ENCODE measurements at regions not wholly inside any gene's neighbourhood (a gene's known extent, or its start where the extent isn't known, plus 50 kb on each side); places are given as distances from the start of the nearest gene placed in this dataset.

DNA sequence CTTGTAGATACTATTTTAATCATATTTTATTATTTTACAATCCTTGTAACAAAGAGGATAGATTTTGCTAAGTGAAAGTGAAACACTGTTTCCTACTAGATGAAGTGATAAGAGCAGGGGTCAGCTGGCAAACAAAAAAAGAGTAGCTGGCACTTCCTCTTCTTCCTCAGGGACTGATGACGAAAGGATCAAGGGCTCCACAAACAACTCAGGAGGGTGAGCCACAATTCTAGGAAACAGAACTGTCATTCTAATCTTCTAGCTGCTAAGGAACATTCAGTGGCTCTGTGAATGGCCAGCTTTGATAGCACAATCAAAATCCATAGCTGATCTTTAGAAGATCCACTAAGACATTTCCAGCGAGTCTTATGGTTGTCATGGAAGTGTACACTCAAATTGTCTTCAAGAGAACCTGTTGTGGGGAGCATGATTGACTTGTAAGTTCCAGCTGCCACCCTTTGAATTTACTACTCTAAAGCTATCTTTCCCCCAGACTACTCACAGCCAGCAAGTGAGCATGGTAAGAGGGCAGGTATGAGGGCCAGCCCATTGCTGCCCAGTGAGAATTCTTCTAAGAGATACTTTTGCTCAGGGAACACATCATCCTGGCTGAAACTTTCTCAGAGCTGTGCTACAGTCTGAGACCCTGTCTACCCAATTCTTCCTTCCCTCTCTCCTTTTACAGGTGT, 275.7 kb upstream of the RASGEF1B start:
- H3K27me3 Mint-ChIP-seq (ENCODE audit: insufficient read depth): no peaks in the 10 kb centered on the region
- H3K27me3 ChIP-seq (ENCODE audit: control insufficient read depth, insufficient read depth, low read length, poor library complexity, severe bottlenecking): no peaks in the 10 kb centered on the region
- H3K4me3 ChIP-seq (ENCODE audit: low read length): no peak overlapping the region
- H3K4me1 ChIP-seq (ENCODE audit: control insufficient read depth, insufficient read depth, low read length): no peaks in the 10 kb centered on the region
- no peak overlapping the region for H3K27ac ChIP-seq (ENCODE audit: low read depth, low read length)
- no peaks in the 10 kb centered on the region for H3K36me3 Mint-ChIP-seq (ENCODE audit: low read depth)
- no peak overlapping the region for H3K27ac Mint-ChIP-seq
- peaks cover 11% of the 10 kb centered on the region for H3K4me1 Mint-ChIP-seq
- TF ChIP-seq, protein P1, sequence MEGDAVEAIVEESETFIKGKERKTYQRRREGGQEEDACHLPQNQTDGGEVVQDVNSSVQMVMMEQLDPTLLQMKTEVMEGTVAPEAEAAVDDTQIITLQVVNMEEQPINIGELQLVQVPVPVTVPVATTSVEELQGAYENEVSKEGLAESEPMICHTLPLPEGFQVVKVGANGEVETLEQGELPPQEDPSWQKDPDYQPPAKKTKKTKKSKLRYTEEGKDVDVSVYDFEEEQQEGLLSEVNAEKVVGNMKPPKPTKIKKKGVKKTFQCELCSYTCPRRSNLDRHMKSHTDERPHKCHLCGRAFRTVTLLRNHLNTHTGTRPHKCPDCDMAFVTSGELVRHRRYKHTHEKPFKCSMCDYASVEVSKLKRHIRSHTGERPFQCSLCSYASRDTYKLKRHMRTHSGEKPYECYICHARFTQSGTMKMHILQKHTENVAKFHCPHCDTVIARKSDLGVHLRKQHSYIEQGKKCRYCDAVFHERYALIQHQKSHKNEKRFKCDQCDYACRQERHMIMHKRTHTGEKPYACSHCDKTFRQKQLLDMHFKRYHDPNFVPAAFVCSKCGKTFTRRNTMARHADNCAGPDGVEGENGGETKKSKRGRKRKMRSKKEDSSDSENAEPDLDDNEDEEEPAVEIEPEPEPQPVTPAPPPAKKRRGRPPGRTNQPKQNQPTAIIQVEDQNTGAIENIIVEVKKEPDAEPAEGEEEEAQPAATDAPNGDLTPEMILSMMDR (conservative IDR thresholded peaks at IDR 0.05): no peak
- no peak overlapping the region for H3K9ac ChIP-seq (ENCODE audit: extremely low read depth, low read length, poor library complexity, severe bottlenecking)
- no peaks in the 10 kb centered on the region for H3K36me3 ChIP-seq (ENCODE audit: control insufficient read depth, insufficient read depth, low read length)
- 94 to 100% methylated on average over 2 of the region's 2 CpGs for WGBS, 2 experiments (ENCODE audit: insufficient coverage in 1 of 2, insufficient read length in 1 of 2)
- DNase-seq: no peak
- H3K9me3 Mint-ChIP-seq: no peaks in the 10 kb centered on the region
- no peaks in the 10 kb centered on the region for H3K9me3 ChIP-seq (ENCODE audit: control insufficient read depth, low read length)
- H3K4me3 Mint-ChIP-seq: no peak overlapping the region

DNA sequence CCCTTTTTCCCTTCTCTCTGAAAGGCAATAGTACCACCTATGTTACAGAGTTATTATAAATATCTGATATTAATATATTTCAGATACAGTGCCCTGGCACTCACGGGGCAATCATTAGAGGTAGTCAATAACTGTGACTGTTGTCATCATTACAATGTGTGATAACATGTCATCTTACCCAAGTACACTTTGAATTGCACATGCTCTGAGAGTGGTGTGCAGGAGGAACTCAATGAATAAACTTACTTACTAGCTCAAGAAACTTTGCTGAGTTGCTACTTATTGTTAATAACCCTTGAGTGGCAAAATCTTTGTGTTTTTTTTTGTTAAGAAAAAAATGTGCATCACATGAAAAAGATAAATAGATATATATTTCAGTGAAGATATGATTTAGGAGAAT, 275.1 kb upstream of the RASGEF1B start:
- H3K9me3 Mint-ChIP-seq: no peaks in the 10 kb centered on the region
- TF ChIP-seq, protein P1 (conservative IDR thresholded peaks at IDR 0.05): no peak
- H3K27ac ChIP-seq (ENCODE audit: low read depth, low read length): no peak overlapping the region
- H3K4me3 Mint-ChIP-seq: no peak overlapping the region
- DNase-seq: no peak
- H3K36me3 Mint-ChIP-seq (ENCODE audit: low read depth): no peaks in the 10 kb centered on the region
- 100% methylated on average over 1 of the region's 1 CpG; no CpG with 5 or more reads in 1 of the 2 experiments for WGBS, 2 experiments (ENCODE audit: insufficient coverage in 1 of 2, insufficient read length in 1 of 2)
- H3K27me3 ChIP-seq (ENCODE audit: control insufficient read depth, insufficient read depth, low read length, poor library complexity, severe bottlenecking): no peaks in the 10 kb centered on the region
- H3K4me1 Mint-ChIP-seq: peaks cover 11% of the 10 kb centered on the region
- no peaks in the 10 kb centered on the region for H3K4me1 ChIP-seq (ENCODE audit: control insufficient read depth, insufficient read depth, low read length)
- H3K27me3 Mint-ChIP-seq (ENCODE audit: insufficient read depth): no peaks in the 10 kb centered on the region
- no peaks in the 10 kb centered on the region for H3K36me3 ChIP-seq (ENCODE audit: control insufficient read depth, insufficient read depth, low read length)
- H3K9ac ChIP-seq (ENCODE audit: extremely low read depth, low read length, poor library complexity, severe bottlenecking): no peak overlapping the region
- H3K4me3 ChIP-seq (ENCODE audit: low read length): no peak overlapping the region
- no peak overlapping the region for H3K27ac Mint-ChIP-seq
- H3K9me3 ChIP-seq (ENCODE audit: control insufficient read depth, low read length): no peaks in the 10 kb centered on the region

DNA sequence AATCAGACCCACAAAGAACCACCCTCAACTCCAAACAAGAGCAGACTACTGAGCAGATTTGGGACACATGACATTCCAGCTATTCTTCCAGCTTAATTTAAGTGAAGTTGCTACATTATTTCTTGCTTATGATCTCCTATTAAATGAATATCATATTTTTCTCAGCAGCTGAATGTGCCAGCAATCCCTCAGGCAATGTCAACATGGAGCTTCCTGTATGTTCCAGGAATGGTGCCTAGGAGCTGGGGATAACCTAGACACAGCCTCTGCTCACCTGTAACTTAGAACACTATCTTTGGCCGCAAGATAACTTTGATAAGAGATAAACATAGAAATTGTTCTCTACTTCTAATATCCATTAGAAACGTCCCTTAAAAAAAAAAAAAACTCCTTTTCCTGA, 274.4 kb upstream of the RASGEF1B start:
- H3K27me3 ChIP-seq (ENCODE audit: control insufficient read depth, insufficient read depth, low read length, poor library complexity, severe bottlenecking): no peaks in the 10 kb centered on the region
- Mint-ChIP-seq H3K9me3 (no peaks in the 10 kb centered on the region), H3K27ac (no peak overlapping the region), H3K4me1 (peaks cover 11% of the 10 kb centered on the region), H3K27me3 (ENCODE audit: insufficient read depth) (no peaks in the 10 kb centered on the region), H3K36me3 (ENCODE audit: low read depth) (no peaks in the 10 kb centered on the region), H3K4me3 (no peak overlapping the region)
- no peak for DNase-seq
- 92% methylated on average over 2 of the region's 2 CpGs; no CpG with 5 or more reads in 1 of the 2 experiments for WGBS, 2 experiments (ENCODE audit: insufficient coverage in 1 of 2, insufficient read length in 1 of 2)
- no peaks in the 10 kb centered on the region for H3K4me1 ChIP-seq (ENCODE audit: control insufficient read depth, insufficient read depth, low read length)
- H3K9me3 ChIP-seq (ENCODE audit: control insufficient read depth, low read length): no peaks in the 10 kb centered on the region
- no peak overlapping the region for H3K4me3 ChIP-seq (ENCODE audit: low read length)
- no peak overlapping the region for H3K27ac ChIP-seq (ENCODE audit: low read depth, low read length)
- H3K9ac ChIP-seq (ENCODE audit: extremely low read depth, low read length, poor library complexity, severe bottlenecking): no peak overlapping the region
- TF ChIP-seq, protein P1 (conservative IDR thresholded peaks at IDR 0.05): no peak
- no peaks in the 10 kb centered on the region for H3K36me3 ChIP-seq (ENCODE audit: control insufficient read depth, insufficient read depth, low read length)
